Gastrocnemius medialis (tissue), 4 donors: ENCODE measurements at regions not wholly inside any gene's neighbourhood (a gene's known extent, or its start where the extent isn't known, plus 50 kb on each side); places are given as distances from the start of the nearest gene placed in this dataset.

Experiments
- ATAC-seq, 2 donors: fragments of 150-250 bp; one replicate each; pipeline ENCODE4 v1.9.1; 2016
- DNase-seq, 2 donors: peaks; one replicate each; pipeline ENCODE4 v3.0.0-alpha.2; 2019
- H3K27ac ChIP-seq, 4 donors: fragments of 200-600 bp; sonication (generic); 1 replicate in 1 of 4; 2 replicates in 3 of 4; pipeline ENCODE4 v1.5.1; 2016 to 2018; ENCODE audit warnings: mild to moderate bottlenecking in 2 of 4, moderate library complexity in 1 of 4
- H3K27me3 ChIP-seq, 3 donors: fragments of 200-600 bp; sonication (generic) in 2 of 3; 1 replicate in 1 of 3; 2 replicates in 2 of 3; pipeline versions ENCODE4 v1.5.1 to v1.6.0; 2016 to 2019; ENCODE audit warnings: mild to moderate bottlenecking in 1 of 3, moderate library complexity in 1 of 3
- H3K36me3 ChIP-seq, 2 donors: fragments of 200-600 bp; sonication (generic) in 1 of 2; one replicate each; pipeline ENCODE4 v1.5.1; 2017 to 2018
- H3K4me1 ChIP-seq, 2 donors: fragments of 200-600 bp; sonication (generic) in 1 of 2; one replicate each; pipeline ENCODE4 v1.5.1; 2016 to 2017; ENCODE audit warnings: mild to moderate bottlenecking in 2 of 2
- H3K4me3 ChIP-seq, 4 donors: fragments of 200-600 bp; sonication (generic) in 3 of 4; 1 replicate in 1 of 4; 2 replicates in 3 of 4; pipeline ENCODE4 v1.5.1; 2016 to 2019; ENCODE audit warnings: mild to moderate bottlenecking in 2 of 4
- H3K9me3 ChIP-seq, 3 donors: fragments of 200-600 bp; sonication (generic) in 2 of 3; 1 replicate in 1 of 3; 2 replicates in 2 of 3; pipeline ENCODE4 v1.5.1; 2016 to 2019
- POLR2A ChIP-seq, 2 donors: fragments of 450-650 bp; IDR thresholded peaks; one replicate each; pipeline ENCODE4 v1.6.1; 2017; ENCODE audit warnings: antibody characterized with exemption in 2 of 2, mild to moderate bottlenecking in 2 of 2, moderate library complexity in 2 of 2
- in situ Hi-C, 4 donors: fragments of 200-750 bp; cut with MboI; loops; one replicate each; pipeline versions ENCODE4 v1.15.0 to v1.8.0; 2017; ENCODE audit warnings: low sequenced_read_pairs in 4 of 4
- intact Hi-C: fragments of 100-400 bp; cut with DNase I; formaldehyde crosslinking; loops from one replicate; pipeline ENCODE4 v1.15.1; 2023; ENCODE audit warnings: low total_unique reads
- TF ChIP-seq, protein P1 (sequence below), 5 experiments: fragments of 450-650 bp in 3 of 5; fragments of 200-600 bp in 2 of 5; sonication (generic) in 2 of 5; IDR thresholded peaks in 4 of 5; conservative IDR thresholded peaks in 1 of 5; 1 replicate in 4 of 5; 2 replicates in 1 of 5; pipeline ENCODE4 v1.5.1; 2016 to 2019; ENCODE audit warnings: antibody characterized with exemption in 5 of 5, mild to moderate bottlenecking in 3 of 5, moderate library complexity in 3 of 5

DNA sequence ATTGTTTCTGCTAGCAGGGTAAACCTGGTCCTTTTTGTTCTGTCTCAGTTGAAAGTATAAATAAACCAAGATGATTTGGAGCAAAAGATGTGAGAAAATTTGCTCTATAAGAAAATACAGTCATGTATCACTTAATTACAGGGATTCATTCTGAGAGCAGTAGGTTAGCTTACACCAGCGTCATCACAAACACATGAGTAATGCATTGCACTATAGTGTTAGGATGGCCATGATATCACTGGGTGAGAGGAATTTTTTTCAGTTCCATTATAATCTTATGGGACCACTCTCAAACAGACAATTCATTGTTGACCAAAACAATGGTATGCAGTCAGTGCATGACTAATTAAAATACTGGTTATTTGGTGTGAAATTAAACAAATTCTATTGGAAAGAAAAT is 430.9 kb downstream of the CHSY3 start:
- Histone ChIP-seq H3K27ac (no peak overlapping the region), H3K36me3 (no peaks in the 10 kb centered on the region), H3K4me3 (no peak overlapping the region), H3K9me3 (no peaks in the 10 kb centered on the region), H3K4me1 (no peaks in the 10 kb centered on the region), H3K27me3 (no peaks in the 10 kb centered on the region)
- TF ChIP-seq POLR2A (IDR thresholded peaks at IDR 0.05), result no peak
- TF ChIP-seq, protein P1, sequence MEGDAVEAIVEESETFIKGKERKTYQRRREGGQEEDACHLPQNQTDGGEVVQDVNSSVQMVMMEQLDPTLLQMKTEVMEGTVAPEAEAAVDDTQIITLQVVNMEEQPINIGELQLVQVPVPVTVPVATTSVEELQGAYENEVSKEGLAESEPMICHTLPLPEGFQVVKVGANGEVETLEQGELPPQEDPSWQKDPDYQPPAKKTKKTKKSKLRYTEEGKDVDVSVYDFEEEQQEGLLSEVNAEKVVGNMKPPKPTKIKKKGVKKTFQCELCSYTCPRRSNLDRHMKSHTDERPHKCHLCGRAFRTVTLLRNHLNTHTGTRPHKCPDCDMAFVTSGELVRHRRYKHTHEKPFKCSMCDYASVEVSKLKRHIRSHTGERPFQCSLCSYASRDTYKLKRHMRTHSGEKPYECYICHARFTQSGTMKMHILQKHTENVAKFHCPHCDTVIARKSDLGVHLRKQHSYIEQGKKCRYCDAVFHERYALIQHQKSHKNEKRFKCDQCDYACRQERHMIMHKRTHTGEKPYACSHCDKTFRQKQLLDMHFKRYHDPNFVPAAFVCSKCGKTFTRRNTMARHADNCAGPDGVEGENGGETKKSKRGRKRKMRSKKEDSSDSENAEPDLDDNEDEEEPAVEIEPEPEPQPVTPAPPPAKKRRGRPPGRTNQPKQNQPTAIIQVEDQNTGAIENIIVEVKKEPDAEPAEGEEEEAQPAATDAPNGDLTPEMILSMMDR (IDR thresholded peaks at IDR 0.05 in 4 of 5, conservative IDR thresholded peaks at IDR 0.05 in 1 of 5), result no peak
- intact Hi-C loops (no loop called here), in situ Hi-C loops (no loop called here)
- ATAC-seq (no peak), DNase-seq (no peak)

DNA sequence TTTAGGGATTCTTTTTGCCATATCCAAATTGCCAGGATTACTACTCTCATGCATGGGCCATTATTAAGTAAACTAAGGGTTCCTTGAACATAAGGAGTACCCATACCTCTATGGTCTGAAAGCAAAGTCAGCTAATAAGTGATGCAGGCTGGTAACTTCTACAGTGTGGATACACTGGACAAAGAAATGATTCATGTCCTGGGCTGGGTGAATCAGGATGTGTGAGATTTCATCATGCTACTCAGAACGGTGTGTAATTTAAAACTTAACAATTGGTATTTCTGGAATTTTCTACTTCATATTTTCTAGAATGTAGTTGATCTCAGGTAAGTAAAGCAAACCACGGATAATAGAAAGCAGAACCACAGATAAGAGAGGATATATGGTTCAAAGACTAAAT is 428.8 kb downstream of the CHSY3 start:
- in situ Hi-C loops (no loop called here), intact Hi-C loops (no loop called here)
- Histone ChIP-seq H3K27me3 (no peaks in the 10 kb centered on the region), H3K4me3 (no peak overlapping the region), H3K9me3 (no peaks in the 10 kb centered on the region), H3K36me3 (no peaks in the 10 kb centered on the region), H3K27ac (no peak overlapping the region), H3K4me1 (no peaks in the 10 kb centered on the region)
- TF ChIP-seq, protein P1 (IDR thresholded peaks at IDR 0.05 in 4 of 5, conservative IDR thresholded peaks at IDR 0.05 in 1 of 5), result no peak
- TF ChIP-seq POLR2A (IDR thresholded peaks at IDR 0.05), result no peak
- no peak for DNase-seq
- no peak for ATAC-seq

DNA sequence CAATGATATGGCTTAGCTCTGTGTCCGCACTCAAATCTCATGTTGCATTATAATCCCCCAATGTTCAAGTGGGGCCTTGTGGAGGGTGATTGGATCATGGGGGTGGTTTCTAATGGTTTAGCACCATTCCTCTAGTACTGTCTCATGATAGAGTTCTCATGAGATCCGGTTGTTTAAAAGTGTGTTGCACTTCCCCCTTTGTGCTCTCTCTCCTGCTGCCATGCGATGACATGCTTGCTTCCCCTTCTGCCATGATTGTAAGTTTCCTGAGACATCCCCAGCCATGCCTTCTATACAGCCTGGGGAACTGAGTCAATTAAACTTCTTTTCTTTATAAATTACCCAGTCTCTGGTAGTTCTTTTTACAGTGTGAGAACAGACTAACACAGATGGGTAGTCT is 427.1 kb downstream of the CHSY3 start:
- H3K9me3 ChIP-seq, result no peaks in the 10 kb centered on the region
- TF ChIP-seq, protein P1 (IDR thresholded peaks at IDR 0.05 in 4 of 5, conservative IDR thresholded peaks at IDR 0.05 in 1 of 5), result no peak
- no peak for TF ChIP-seq POLR2A (IDR thresholded peaks at IDR 0.05)
- H3K36me3 ChIP-seq, result no peaks in the 10 kb centered on the region
- H3K4me1 ChIP-seq, result no peaks in the 10 kb centered on the region
- no peak for DNase-seq
- H3K27ac ChIP-seq, result no peak overlapping the region
- in situ Hi-C loops, result no loop called here
- intact Hi-C loops, result no loop called here
- H3K27me3 ChIP-seq, result no peaks in the 10 kb centered on the region
- no peak for ATAC-seq
- H3K4me3 ChIP-seq, result no peak overlapping the region

DNA sequence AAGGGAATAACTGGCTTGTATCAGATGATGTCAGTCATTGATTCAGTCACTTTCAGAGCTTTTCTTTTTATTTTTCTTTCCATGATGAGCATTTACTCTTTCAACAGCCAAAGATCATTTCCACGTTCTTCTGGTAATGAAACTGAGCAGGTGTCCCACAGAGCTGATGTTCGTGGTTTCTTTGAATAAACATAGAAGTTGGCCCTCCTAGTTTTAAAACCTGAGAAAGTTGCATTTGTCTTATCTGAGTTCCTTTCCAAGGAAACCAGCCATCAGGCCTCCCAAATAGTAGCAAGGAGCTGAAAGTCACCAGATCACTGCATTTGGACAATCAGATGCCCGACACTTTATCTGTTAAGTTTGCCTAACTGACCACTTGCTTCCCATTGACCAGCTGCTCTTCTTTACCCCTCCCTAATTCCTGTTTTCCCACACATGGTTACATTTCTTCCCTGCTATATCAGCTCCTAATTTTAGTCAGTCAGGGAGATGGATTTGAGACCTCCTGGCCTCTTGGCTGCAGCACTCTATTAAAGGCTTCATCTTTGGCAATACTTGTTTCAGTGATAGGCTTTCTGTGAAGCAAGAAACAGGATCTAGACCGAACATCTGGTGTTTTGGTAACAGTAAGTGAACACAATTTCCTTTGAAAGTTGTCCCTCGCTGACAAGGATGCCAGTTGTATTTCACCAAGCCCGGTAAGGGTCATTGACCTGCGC is 420.8 kb downstream of the CHSY3 start:
- Histone ChIP-seq H3K4me3 (no peak overlapping the region), H3K9me3 (no peaks in the 10 kb centered on the region), H3K27me3 (no peaks in the 10 kb centered on the region), H3K36me3 (no peaks in the 10 kb centered on the region), H3K4me1 (no peaks in the 10 kb centered on the region), H3K27ac (no peak overlapping the region)
- TF ChIP-seq, protein P1 (IDR thresholded peaks at IDR 0.05 in 4 of 5, conservative IDR thresholded peaks at IDR 0.05 in 1 of 5), result no peak
- no peak for TF ChIP-seq POLR2A (IDR thresholded peaks at IDR 0.05)
- intact Hi-C loops (no loop called here), in situ Hi-C loops (no loop called here)
- no peak for ATAC-seq
- no peak for DNase-seq
